Thyroid gland (tissue), 4 donors: ENCODE measurements at regions not wholly inside any gene's neighbourhood (a gene's known extent, or its start where the extent isn't known, plus 50 kb on each side); places are given as distances from the start of the nearest gene placed in this dataset.

Experiments
- CTCF ChIP-seq, 6 experiments: fragments of 200-600 bp in 3 of 6; fragments of 450-650 bp in 3 of 6; sonication (generic) in 3 of 6; IDR thresholded peaks; one replicate each; pipeline ENCODE4 v1.5.1; 2016 to 2019; ENCODE audit warnings: antibody characterized with exemption in 6 of 6, mild to moderate bottlenecking in 2 of 6, inconsistent platforms in 1 of 6, moderate library complexity in 1 of 6
- POLR2A ChIP-seq, 2 donors: fragments of 450-650 bp; IDR thresholded peaks; one replicate each; pipeline ENCODE4 v1.6.1; 2017; ENCODE audit warnings: antibody characterized with exemption in 2 of 2, mild to moderate bottlenecking in 2 of 2, moderate library complexity in 1 of 2

GRCh38 chr3:68482565-68482964 is 449.8 kb downstream of the TAFA4 start:
- TF ChIP-seq CTCF (IDR thresholded peaks at IDR 0.05) (no peak), POLR2A (IDR thresholded peaks at IDR 0.05) (no peak)
